ENCODE measurements at regions not wholly inside any gene's neighbourhood (a gene's known extent, or its start where the extent isn't known, plus 50 kb on each side); places are given as distances from the start of the nearest gene placed in this dataset.
A peak's percentile ranks its signal among the peaks of the same experiment; 100 is the strongest.

- no peak overlapping the region for H3K27ac ChIP-seq
- no peaks in the 10 kb centered on the region for H3K79me2 ChIP-seq (ENCODE audit: insufficient read depth)
- H2AFZ ChIP-seq: no peak overlapping the region
- in situ Hi-C loops (cut with MboI): no loop called here
- no peaks in the 10 kb centered on the region for H3K9me3 ChIP-seq (ENCODE audit: low read depth)
- H4K20me1 ChIP-seq (ENCODE audit: insufficient read depth): no peaks in the 10 kb centered on the region
- H3K4me1 ChIP-seq (ENCODE audit: insufficient read depth): no peaks in the 10 kb centered on the region
- H3F3A ChIP-seq (ENCODE audit: insufficient read depth): no peaks in the 10 kb centered on the region
- H3K36me3 ChIP-seq (ENCODE audit: low read depth): no peaks in the 10 kb centered on the region
- H3K27me3 ChIP-seq (replicated peaks; ENCODE audit: insufficient read depth): no peaks in the 10 kb centered on the region
- no peaks in the 10 kb centered on the region for H3K9me2 ChIP-seq (ENCODE audit: insufficient read depth)
- no peak overlapping the region for H3K4me2 ChIP-seq (ENCODE audit: unreplicated experiment)
- H3K9ac ChIP-seq: no peak overlapping the region
- no peak overlapping the region for H3K4me3 ChIP-seq
- peak; percentile 1 for DNase-seq
- TF ChIP-seq EZH2phosphoT487 (IDR thresholded peaks at IDR 0.05; ENCODE audit: insufficient read depth, low read depth): no peak
- TF ChIP-seq EZH2 (IDR thresholded peaks at IDR 0.05; ENCODE audit: insufficient read depth, poor library complexity, severe bottlenecking): no peak
These were observed 531.2 kb upstream of the MGAT4C start for GRCh38 chr12:86787419-86787818.

DNA sequence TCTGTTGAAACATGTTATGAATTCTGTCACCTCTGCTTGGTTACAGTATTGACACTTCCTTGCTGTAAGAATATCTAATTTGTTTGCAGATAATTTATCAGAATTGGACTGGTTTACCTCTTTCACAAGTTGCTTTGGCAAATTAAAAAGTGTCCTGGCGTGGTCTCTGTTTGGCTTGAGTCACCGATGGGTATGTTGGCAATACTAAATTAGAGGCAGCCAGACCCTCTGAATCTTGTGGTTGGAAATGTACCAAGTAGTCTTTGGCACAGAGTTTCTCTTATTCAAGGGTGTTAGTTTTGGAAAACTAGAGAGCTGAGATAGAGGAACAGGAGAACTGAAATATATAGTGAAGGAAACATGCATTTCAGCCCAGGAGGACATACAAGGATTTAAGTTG is 521.1 kb upstream of the MGAT4C start:
- WGBS, 2 experiments (ENCODE audit: low coverage in 1 of 2, low lambda C conversion rate in 2 of 2, missing lambda C conversion rate in 2 of 2): 8 to 16% methylated on average over 2 of the region's 2 CpGs
- Histone ChIP-seq H3K9me2 (ENCODE audit: insufficient read depth) (no peaks in the 10 kb centered on the region), H2AFZ (no peak overlapping the region)

DNA sequence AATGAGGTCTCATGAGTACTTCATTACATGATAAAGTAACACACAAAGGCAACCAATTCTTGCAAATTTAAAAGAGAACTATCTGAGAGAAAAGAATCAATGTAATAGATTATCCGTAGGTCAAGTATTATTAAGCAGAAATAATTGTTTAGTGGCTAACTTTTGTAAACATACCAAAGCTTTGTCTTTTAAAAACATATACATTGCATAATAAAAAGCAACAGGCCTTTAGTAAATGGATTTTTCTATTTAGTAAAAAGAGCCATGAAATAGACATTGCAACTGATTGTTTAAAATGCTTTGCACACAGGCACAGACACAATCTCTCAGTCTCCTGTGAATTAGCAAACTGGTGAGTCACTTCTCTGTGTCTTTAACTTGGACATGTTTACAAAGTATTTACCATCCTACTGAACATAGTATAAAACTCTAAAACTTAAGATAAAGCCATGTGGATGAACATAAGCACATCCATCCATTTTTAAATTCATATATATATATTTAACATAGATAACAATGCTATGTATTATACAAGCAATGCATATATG is 518.7 kb upstream of the MGAT4C start:
- Histone ChIP-seq H4K20me1 (ENCODE audit: insufficient read depth) (no peaks in the 10 kb centered on the region), H3K4me1 (ENCODE audit: insufficient read depth) (peaks cover 4% of the 10 kb centered on the region; the same call in 1 of the 2 replicates), H3F3A (ENCODE audit: insufficient read depth) (no peaks in the 10 kb centered on the region), H3K27me3 (replicated peaks; ENCODE audit: insufficient read depth) (no peaks in the 10 kb centered on the region), H3K27ac (no peak overlapping the region), H3K36me3 (ENCODE audit: low read depth) (no peaks in the 10 kb centered on the region), H2AFZ (no peak overlapping the region), H3K9ac (no peak overlapping the region), H3K4me3 (no peak overlapping the region), H3K4me2 (ENCODE audit: unreplicated experiment) (no peak overlapping the region), H3K9me3 (ENCODE audit: low read depth) (no peaks in the 10 kb centered on the region), H3K79me2 (ENCODE audit: insufficient read depth) (no peaks in the 10 kb centered on the region), H3K9me2 (ENCODE audit: insufficient read depth) (no peaks in the 10 kb centered on the region)
- 41 to 56% methylated on average over 1 of the region's 1 CpG for WGBS, 2 experiments (ENCODE audit: low coverage in 1 of 2, low lambda C conversion rate in 2 of 2, missing lambda C conversion rate in 2 of 2)
- TF ChIP-seq EZH2 (IDR thresholded peaks at IDR 0.05; ENCODE audit: insufficient read depth, poor library complexity, severe bottlenecking): no peak
- no peak for TF ChIP-seq EZH2phosphoT487 (IDR thresholded peaks at IDR 0.05; ENCODE audit: insufficient read depth, low read depth)
- DNase-seq: peak; percentile 45
- in situ Hi-C loops (cut with MboI): no loop called here

More for the DNA sequence above, 521.1 kb upstream of the MGAT4C start:
- Histone ChIP-seq H3K9me3 (ENCODE audit: low read depth) (no peaks in the 10 kb centered on the region), H3K4me2 (ENCODE audit: unreplicated experiment) (no peak overlapping the region), H3K4me1 (ENCODE audit: insufficient read depth) (peaks cover 4% of the 10 kb centered on the region; the same call in 1 of the 2 replicates), H3K27ac (no peak overlapping the region), H4K20me1 (ENCODE audit: insufficient read depth) (no peaks in the 10 kb centered on the region), H3K4me3 (no peak overlapping the region), H3K36me3 (ENCODE audit: low read depth) (no peaks in the 10 kb centered on the region), H3K79me2 (ENCODE audit: insufficient read depth) (no peaks in the 10 kb centered on the region), H3K9ac (no peak overlapping the region), H3F3A (ENCODE audit: insufficient read depth) (no peaks in the 10 kb centered on the region), H3K27me3 (replicated peaks; ENCODE audit: insufficient read depth) (no peaks in the 10 kb centered on the region)
- TF ChIP-seq EZH2phosphoT487 (IDR thresholded peaks at IDR 0.05; ENCODE audit: insufficient read depth, low read depth) (no peak), EZH2 (IDR thresholded peaks at IDR 0.05; ENCODE audit: insufficient read depth, poor library complexity, severe bottlenecking) (no peak)
- in situ Hi-C loops (cut with MboI): no loop called here
- no peak for DNase-seq

GRCh38 chr12:86772696-86773095 is 516.5 kb upstream of the MGAT4C start:
- Histone ChIP-seq H3F3A (ENCODE audit: insufficient read depth) (no peaks in the 10 kb centered on the region), H3K4me1 (ENCODE audit: insufficient read depth) (peaks cover 4% of the 10 kb centered on the region; the same call in 1 of the 2 replicates), H3K36me3 (ENCODE audit: low read depth) (no peaks in the 10 kb centered on the region), H3K9me3 (ENCODE audit: low read depth) (no peaks in the 10 kb centered on the region), H3K9me2 (ENCODE audit: insufficient read depth) (no peaks in the 10 kb centered on the region), H3K4me2 (ENCODE audit: unreplicated experiment) (no peak overlapping the region), H2AFZ (no peak overlapping the region), H3K4me3 (no peak overlapping the region), H3K79me2 (ENCODE audit: insufficient read depth) (no peaks in the 10 kb centered on the region), H3K9ac (no peak overlapping the region), H3K27me3 (replicated peaks; ENCODE audit: insufficient read depth) (no peaks in the 10 kb centered on the region), H4K20me1 (ENCODE audit: insufficient read depth) (no peaks in the 10 kb centered on the region), H3K27ac (no peak overlapping the region)
- WGBS, 2 experiments (ENCODE audit: low coverage in 1 of 2, low lambda C conversion rate in 2 of 2, missing lambda C conversion rate in 2 of 2): 5 to 6% methylated on average over 2 of the region's 2 CpGs
- TF ChIP-seq EZH2phosphoT487 (IDR thresholded peaks at IDR 0.05; ENCODE audit: insufficient read depth, low read depth) (no peak), EZH2 (IDR thresholded peaks at IDR 0.05; ENCODE audit: insufficient read depth, poor library complexity, severe bottlenecking) (no peak)
- DNase-seq: peak; percentile 57
- in situ Hi-C loops (cut with MboI): no loop called here

- Histone ChIP-seq H3K27me3 (replicated peaks; ENCODE audit: insufficient read depth) (no peaks in the 10 kb centered on the region), H3K4me2 (ENCODE audit: unreplicated experiment) (no peak overlapping the region), H2AFZ (no peak overlapping the region), H3K79me2 (ENCODE audit: insufficient read depth) (no peaks in the 10 kb centered on the region), H3K4me1 (ENCODE audit: insufficient read depth) (peaks cover 4% of the 10 kb centered on the region; the same call in 1 of the 2 replicates), H4K20me1 (ENCODE audit: insufficient read depth) (no peaks in the 10 kb centered on the region), H3K4me3 (no peak overlapping the region), H3K9me3 (ENCODE audit: low read depth) (no peaks in the 10 kb centered on the region), H3K36me3 (ENCODE audit: low read depth) (no peaks in the 10 kb centered on the region), H3F3A (ENCODE audit: insufficient read depth) (no peaks in the 10 kb centered on the region), H3K9ac (no peak overlapping the region), H3K9me2 (ENCODE audit: insufficient read depth) (no peaks in the 10 kb centered on the region), H3K27ac (no peak overlapping the region)
- in situ Hi-C loops (cut with MboI): no loop called here
- TF ChIP-seq EZH2 (IDR thresholded peaks at IDR 0.05; ENCODE audit: insufficient read depth, poor library complexity, severe bottlenecking) (no peak), EZH2phosphoT487 (IDR thresholded peaks at IDR 0.05; ENCODE audit: insufficient read depth, low read depth) (no peak)
- DNase-seq: no peak
These were observed 514.7 kb upstream of the MGAT4C start for GRCh38 chr12:86770871-86771270.
